Fibroblast of lung (primary cell): ENCODE measurements at regions not wholly inside any gene's neighbourhood (a gene's known extent, or its start where the extent isn't known, plus 50 kb on each side); places are given as distances from the start of the nearest gene placed in this dataset.

ENCODE experiments used
- DNase-seq, 2 donors: peaks; one replicate each; pipeline versions ENCODE4 v3.0.0 to v3.0.0-alpha.2; 2010; ENCODE audit warnings: low read depth in 2 of 2
- H2AFZ ChIP-seq: 2 replicates; pipeline ENCODE4 v1.5.1; 2012; ENCODE audit warnings: low read length, control low read depth, inconsistent platforms
- H3K27ac ChIP-seq: 2 replicates; pipeline ENCODE4 v1.5.1; 2011; ENCODE audit warnings: low read length, control low read depth; ENCODE audit not compliant: insufficient read depth
- H3K27me3 ChIP-seq: 2 replicates; pipeline ENCODE4 v1.5.1; 2011; ENCODE audit warnings: mild to moderate bottlenecking, low read length; ENCODE audit not compliant: control insufficient read depth, insufficient read depth
- H3K36me3 ChIP-seq: 2 replicates; pipeline ENCODE4 v1.5.1; 2011; ENCODE audit warnings: low read length; ENCODE audit not compliant: control insufficient read depth, insufficient read depth
- H3K4me1 ChIP-seq: 2 replicates; pipeline ENCODE4 v1.5.1; 2011; ENCODE audit warnings: low read length; ENCODE audit not compliant: control insufficient read depth, insufficient read depth; ENCODE audit errors: extremely low read depth
- H3K4me2 ChIP-seq: 2 replicates; pipeline ENCODE4 v1.5.1; 2011; ENCODE audit warnings: low read length, control low read depth; ENCODE audit not compliant: insufficient read depth; ENCODE audit errors: extremely low read depth
- H3K4me3 ChIP-seq, 4 experiments: fragments of 200-600 bp in 1 of 4; sonication (generic) in 1 of 4; replicated peaks in 1 of 4; 2 replicates each; pipeline ENCODE4 v1.5.1; 2011 to 2016; ENCODE audit warnings: low read length in 4 of 4, low read depth in 3 of 4, mild to moderate bottlenecking in 3 of 4, control low read depth in 2 of 4, inconsistent platforms in 1 of 4, mixed read lengths in 1 of 4; ENCODE audit not compliant: insufficient read depth in 1 of 4; ENCODE audit errors: control extremely low read depth in 1 of 4
- H3K79me2 ChIP-seq: 2 replicates; pipeline ENCODE4 v1.5.1; 2012; ENCODE audit warnings: mild to moderate bottlenecking, low read length, inconsistent platforms; ENCODE audit not compliant: control insufficient read depth, insufficient read depth
- H3K9ac ChIP-seq: 2 replicates; pipeline ENCODE4 v1.5.1; 2011; ENCODE audit warnings: mild to moderate bottlenecking, low read length, control low read depth; ENCODE audit not compliant: insufficient read depth
- H3K9me3 ChIP-seq: 2 replicates; pipeline ENCODE4 v1.5.1; 2012; ENCODE audit warnings: low read depth, low read length; ENCODE audit not compliant: control insufficient read depth, insufficient read depth
- H4K20me1 ChIP-seq: 2 replicates; pipeline ENCODE4 v1.5.1; 2011; ENCODE audit warnings: low read length; ENCODE audit not compliant: control insufficient read depth, insufficient read depth; ENCODE audit errors: extremely low read depth
- EZH2 ChIP-seq: IDR thresholded peaks from 2 replicates; pipeline ENCODE4 v1.5.1; 2012; ENCODE audit warnings: low read length, control low read depth, mild to moderate bottlenecking; ENCODE audit errors: missing control alignments
- TF ChIP-seq, protein P1 (sequence below), 2 donors: IDR thresholded peaks in 1 of 2; conservative IDR thresholded peaks in 1 of 2; 1 replicate in 1 of 2; 2 replicates in 1 of 2; pipeline ENCODE4 v1.5.1; 2011 to 2012; ENCODE audit warnings: low read length in 2 of 2, control low read depth in 1 of 2, inconsistent platforms in 1 of 2, low read depth in 1 of 2, mild to moderate bottlenecking in 1 of 2

DNA sequence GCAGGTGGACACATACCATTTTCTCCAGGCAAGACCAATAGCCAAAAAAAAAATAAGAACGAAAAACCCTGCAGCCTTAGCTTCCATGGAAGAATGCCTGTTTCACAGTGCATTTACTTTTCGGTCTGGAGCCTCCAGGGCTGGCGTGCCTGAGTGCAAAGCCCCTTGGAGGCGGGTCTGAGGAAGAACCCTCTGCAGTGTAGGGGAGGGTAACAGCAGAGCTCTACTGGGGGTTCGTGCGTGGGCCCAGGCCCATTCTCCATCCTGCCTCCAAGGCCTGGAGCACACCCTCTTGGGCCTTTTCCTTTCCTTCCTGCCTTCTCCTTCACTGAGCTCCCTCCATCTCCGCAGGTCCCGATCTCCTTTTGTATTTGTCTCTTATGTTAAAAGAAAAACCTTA is 172.3 kb upstream of the GLI3 start:
- H3K4me2 ChIP-seq: no peak overlapping the region
- no peaks in the 10 kb centered on the region for H3K27me3 ChIP-seq
- no peaks in the 10 kb centered on the region for H3K9me3 ChIP-seq
- H3K27ac ChIP-seq: no peak overlapping the region
- no peak overlapping the region for H2AFZ ChIP-seq
- no peak overlapping the region for H3K4me3 ChIP-seq
- TF ChIP-seq, protein P1, sequence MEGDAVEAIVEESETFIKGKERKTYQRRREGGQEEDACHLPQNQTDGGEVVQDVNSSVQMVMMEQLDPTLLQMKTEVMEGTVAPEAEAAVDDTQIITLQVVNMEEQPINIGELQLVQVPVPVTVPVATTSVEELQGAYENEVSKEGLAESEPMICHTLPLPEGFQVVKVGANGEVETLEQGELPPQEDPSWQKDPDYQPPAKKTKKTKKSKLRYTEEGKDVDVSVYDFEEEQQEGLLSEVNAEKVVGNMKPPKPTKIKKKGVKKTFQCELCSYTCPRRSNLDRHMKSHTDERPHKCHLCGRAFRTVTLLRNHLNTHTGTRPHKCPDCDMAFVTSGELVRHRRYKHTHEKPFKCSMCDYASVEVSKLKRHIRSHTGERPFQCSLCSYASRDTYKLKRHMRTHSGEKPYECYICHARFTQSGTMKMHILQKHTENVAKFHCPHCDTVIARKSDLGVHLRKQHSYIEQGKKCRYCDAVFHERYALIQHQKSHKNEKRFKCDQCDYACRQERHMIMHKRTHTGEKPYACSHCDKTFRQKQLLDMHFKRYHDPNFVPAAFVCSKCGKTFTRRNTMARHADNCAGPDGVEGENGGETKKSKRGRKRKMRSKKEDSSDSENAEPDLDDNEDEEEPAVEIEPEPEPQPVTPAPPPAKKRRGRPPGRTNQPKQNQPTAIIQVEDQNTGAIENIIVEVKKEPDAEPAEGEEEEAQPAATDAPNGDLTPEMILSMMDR (conservative IDR thresholded peaks at IDR 0.05 in 1 of 2, IDR thresholded peaks at IDR 0.05 in 1 of 2; ENCODE audit: low read depth in 1 of 2, low read length in 2 of 2): no peak
- TF ChIP-seq EZH2: no peak
- H4K20me1 ChIP-seq: no peaks in the 10 kb centered on the region
- DNase-seq: no peak
- no peaks in the 10 kb centered on the region for H3K36me3 ChIP-seq
- H3K79me2 ChIP-seq: no peaks in the 10 kb centered on the region
- no peak overlapping the region for H3K9ac ChIP-seq
- no peaks in the 10 kb centered on the region for H3K4me1 ChIP-seq

DNA sequence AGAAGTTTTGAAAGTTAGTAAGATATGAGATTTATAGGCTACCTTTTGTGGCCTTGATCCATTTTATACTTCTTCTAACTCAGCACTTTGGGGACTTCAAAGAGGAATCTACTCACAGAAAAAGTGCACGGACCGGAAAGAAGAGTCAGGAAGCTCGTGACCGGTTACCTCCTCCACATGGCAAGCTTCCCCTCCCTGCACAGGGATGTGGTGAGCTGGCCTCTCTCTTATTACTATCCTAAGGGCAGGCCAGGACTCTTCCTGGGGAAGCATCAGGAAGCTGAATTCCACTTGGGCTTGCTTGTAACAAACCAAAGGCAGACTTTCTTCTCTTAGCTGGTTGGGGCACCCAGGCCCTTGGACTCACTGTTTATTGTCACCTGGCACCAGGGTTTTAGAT is 170.8 kb upstream of the GLI3 start:
- Histone ChIP-seq H3K27ac (no peak overlapping the region), H2AFZ (no peak overlapping the region), H3K9ac (no peak overlapping the region), H3K79me2 (no peaks in the 10 kb centered on the region), H3K36me3 (no peaks in the 10 kb centered on the region), H3K4me3 (no peak overlapping the region), H3K9me3 (no peaks in the 10 kb centered on the region), H3K4me1 (no peaks in the 10 kb centered on the region), H3K27me3 (no peaks in the 10 kb centered on the region), H4K20me1 (no peaks in the 10 kb centered on the region), H3K4me2 (no peak overlapping the region)
- no peak for DNase-seq
- TF ChIP-seq EZH2: no peak
- TF ChIP-seq, protein P1 (conservative IDR thresholded peaks at IDR 0.05 in 1 of 2, IDR thresholded peaks at IDR 0.05 in 1 of 2; ENCODE audit: low read depth in 1 of 2, low read length in 2 of 2): no peak

DNA sequence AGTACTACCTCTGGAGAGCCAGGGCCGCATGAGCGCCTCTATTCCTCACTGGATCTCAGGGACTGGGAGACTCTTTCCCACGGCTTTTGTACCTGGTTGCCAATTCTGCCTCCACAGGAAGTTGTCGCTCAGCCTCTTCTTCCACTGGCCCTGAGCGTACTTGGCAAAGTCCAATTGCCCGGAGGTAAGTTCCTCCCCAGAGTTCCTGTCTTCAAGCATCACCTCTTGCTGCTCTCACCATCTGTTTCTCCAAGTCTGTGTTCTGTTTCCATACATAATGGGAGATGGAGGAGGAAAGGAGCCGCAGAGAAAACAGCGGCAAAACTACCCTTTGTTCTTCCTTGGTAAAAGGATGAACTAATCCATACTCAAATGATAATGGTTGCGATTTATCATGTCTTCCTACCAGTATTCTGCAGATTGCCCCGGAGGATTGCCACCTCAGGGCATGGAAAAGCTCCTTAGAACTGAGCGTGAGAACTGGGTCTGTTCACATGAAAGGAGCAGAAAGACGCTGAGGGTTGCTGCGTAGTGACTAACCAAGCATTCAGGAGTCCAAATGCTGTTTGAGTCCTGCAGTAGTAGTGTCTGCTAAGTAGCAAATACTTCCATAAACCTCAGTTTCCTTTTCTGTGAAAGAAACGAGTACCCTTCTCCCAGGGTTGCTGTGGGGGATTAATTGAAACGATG is 170.2 kb upstream of the GLI3 start:
- no peaks in the 10 kb centered on the region for H3K36me3 ChIP-seq
- H3K27me3 ChIP-seq: no peaks in the 10 kb centered on the region
- H3K4me3 ChIP-seq: no peak overlapping the region
- H3K9ac ChIP-seq: no peak overlapping the region
- TF ChIP-seq, protein P1 (conservative IDR thresholded peaks at IDR 0.05 in 1 of 2, IDR thresholded peaks at IDR 0.05 in 1 of 2; ENCODE audit: low read depth in 1 of 2, low read length in 2 of 2): no peak
- no peak for TF ChIP-seq EZH2
- no peaks in the 10 kb centered on the region for H3K4me1 ChIP-seq
- no peak overlapping the region for H3K27ac ChIP-seq
- DNase-seq: no peak
- no peak overlapping the region for H2AFZ ChIP-seq
- no peaks in the 10 kb centered on the region for H4K20me1 ChIP-seq
- H3K4me2 ChIP-seq: no peak overlapping the region
- H3K9me3 ChIP-seq: no peaks in the 10 kb centered on the region
- no peaks in the 10 kb centered on the region for H3K79me2 ChIP-seq
